ENCODE measurements at regions not wholly inside any gene's neighbourhood (a gene's known extent, or its start where the extent isn't known, plus 50 kb on each side); places are given as distances from the start of the nearest gene placed in this dataset.

- TF ChIP-seq CTCF (conservative IDR thresholded peaks at IDR 0.05; ENCODE audit: low read length), result no peak
- TF ChIP-seq EZH2phosphoT487 (IDR thresholded peaks at IDR 0.05; ENCODE audit: borderline replicate concordance, low read depth, low read length), result no peak
Measured at GRCh38 chrY:21039811-21040210, 283.9 kb downstream of the RPS4Y2 start.
